ENCODE measurements at regions not wholly inside any gene's neighbourhood (a gene's known extent, or its start where the extent isn't known, plus 50 kb on each side); places are given as distances from the start of the nearest gene placed in this dataset.

DNA sequence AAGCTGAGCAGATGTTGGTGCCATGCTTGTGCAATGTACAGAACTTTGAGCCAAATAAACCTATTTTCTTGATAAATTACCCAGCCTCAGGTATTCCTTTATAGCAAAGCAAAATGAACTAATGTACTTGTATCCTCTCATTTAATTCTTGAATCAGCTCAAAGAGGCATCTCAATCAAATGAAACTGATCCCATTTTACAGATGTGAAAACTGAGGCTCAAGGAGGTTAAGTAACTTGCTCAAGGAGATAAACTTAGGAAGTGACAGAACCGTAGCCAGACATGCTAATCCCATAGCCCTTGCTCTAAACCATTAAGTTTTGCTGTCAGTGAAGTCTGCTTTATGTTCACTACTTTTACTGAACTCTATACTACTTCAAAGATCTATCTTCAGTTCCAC lies 467.0 kb upstream of the UBE2E3 start (continued):
- TF ChIP-seq, protein P1, sequence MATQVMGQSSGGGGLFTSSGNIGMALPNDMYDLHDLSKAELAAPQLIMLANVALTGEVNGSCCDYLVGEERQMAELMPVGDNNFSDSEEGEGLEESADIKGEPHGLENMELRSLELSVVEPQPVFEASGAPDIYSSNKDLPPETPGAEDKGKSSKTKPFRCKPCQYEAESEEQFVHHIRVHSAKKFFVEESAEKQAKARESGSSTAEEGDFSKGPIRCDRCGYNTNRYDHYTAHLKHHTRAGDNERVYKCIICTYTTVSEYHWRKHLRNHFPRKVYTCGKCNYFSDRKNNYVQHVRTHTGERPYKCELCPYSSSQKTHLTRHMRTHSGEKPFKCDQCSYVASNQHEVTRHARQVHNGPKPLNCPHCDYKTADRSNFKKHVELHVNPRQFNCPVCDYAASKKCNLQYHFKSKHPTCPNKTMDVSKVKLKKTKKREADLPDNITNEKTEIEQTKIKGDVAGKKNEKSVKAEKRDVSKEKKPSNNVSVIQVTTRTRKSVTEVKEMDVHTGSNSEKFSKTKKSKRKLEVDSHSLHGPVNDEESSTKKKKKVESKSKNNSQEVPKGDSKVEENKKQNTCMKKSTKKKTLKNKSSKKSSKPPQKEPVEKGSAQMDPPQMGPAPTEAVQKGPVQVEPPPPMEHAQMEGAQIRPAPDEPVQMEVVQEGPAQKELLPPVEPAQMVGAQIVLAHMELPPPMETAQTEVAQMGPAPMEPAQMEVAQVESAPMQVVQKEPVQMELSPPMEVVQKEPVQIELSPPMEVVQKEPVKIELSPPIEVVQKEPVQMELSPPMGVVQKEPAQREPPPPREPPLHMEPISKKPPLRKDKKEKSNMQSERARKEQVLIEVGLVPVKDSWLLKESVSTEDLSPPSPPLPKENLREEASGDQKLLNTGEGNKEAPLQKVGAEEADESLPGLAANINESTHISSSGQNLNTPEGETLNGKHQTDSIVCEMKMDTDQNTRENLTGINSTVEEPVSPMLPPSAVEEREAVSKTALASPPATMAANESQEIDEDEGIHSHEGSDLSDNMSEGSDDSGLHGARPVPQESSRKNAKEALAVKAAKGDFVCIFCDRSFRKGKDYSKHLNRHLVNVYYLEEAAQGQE (IDR thresholded peaks at IDR 0.05; ENCODE audit: low read depth) = no peak
- TF ChIP-seq POLR2AphosphoS5 (IDR thresholded peaks at IDR 0.05; ENCODE audit: low read depth, low read length) (no peak), RAD21 (IDR thresholded peaks at IDR 0.05; ENCODE audit: low read depth) (no peak), EGR1 (IDR thresholded peaks at IDR 0.05; ENCODE audit: low read depth) (no peak)

DNA sequence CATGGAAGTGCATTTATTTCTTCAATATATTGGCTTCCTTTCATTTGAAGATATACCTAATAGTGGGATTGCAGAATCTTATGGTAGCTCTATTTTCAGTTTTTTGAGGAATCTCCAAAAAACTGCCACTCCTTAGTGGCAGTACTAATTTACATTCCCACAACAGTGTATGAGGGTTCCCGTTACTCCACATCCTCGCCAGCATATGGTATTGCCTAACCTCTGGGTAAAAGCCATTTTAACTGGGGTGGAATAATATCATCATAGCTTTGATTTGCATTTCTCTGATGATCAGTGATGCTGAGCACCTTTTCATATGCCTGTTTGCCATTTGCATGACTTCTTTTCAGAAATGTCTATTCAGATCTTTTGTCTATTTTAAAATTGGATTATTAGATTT lies 471.9 kb upstream of the UBE2E3 start:
- no peaks in the 10 kb centered on the region for H3K4me1 ChIP-seq (ENCODE audit: control insufficient read depth in 1 of 2, insufficient read depth in 2 of 2, low read length in 2 of 2)
- H3K27ac ChIP-seq (ENCODE audit: low read depth, low read length) = no peak overlapping the region
- H3K4me3 ChIP-seq (replicated peaks in 1 of 2; ENCODE audit: low read depth in 1 of 2, low read length in 2 of 2) = no peak overlapping the region
- no peaks in the 10 kb centered on the region for H3K36me3 ChIP-seq (ENCODE audit: control insufficient read depth in 1 of 2, insufficient read depth in 2 of 2, low read length in 2 of 2)
- no peak for DNase-seq (ENCODE audit: low read depth, low spot score)
- ATAC-seq = no peak
- H3K79me2 ChIP-seq (ENCODE audit: insufficient read depth, low read length) = no peaks in the 10 kb centered on the region
- RAD21 ChIA-PET (ENCODE audit: low non-redundant PET in 1 of 2, low total read pairs in 2 of 2, uncharacterized antibody in 2 of 2, unreplicated experiment in 2 of 2) = no interaction called here
- intact Hi-C loops (cut with micrococcal nuclease) = no loop called here
- no peak overlapping the region for H2AFZ ChIP-seq (ENCODE audit: low read depth, low read length, poor library complexity, severe bottlenecking)
- POLR2A ChIA-PET = no interaction called here
- no peak overlapping the region for H3K9ac ChIP-seq (ENCODE audit: low read length)
- no peaks in the 10 kb centered on the region for H3K9me3 ChIP-seq (ENCODE audit: control insufficient read depth in 1 of 2, insufficient read depth in 1 of 2, low read depth in 1 of 2, low read length in 2 of 2)
- no peaks in the 10 kb centered on the region for H4K20me1 ChIP-seq (ENCODE audit: insufficient read depth)
- CTCF ChIA-PET = no interaction called here
- BruUV-seq (replicated peaks) = no TSS peak
- no peak overlapping the region for H3K4me2 ChIP-seq (ENCODE audit: low read length)
- no peaks in the 10 kb centered on the region; the same call in 1 of the 2 replicates for H3K9me2 ChIP-seq (ENCODE audit: insufficient read depth)
- no peaks in the 10 kb centered on the region for H3K27me3 ChIP-seq (ENCODE audit: insufficient read depth, low read length)
- TF ChIP-seq RAD21 (IDR thresholded peaks at IDR 0.05; ENCODE audit: low read depth) (no peak), EZH2phosphoT487 (IDR thresholded peaks at IDR 0.05; ENCODE audit: borderline replicate concordance) (no peak), TCF7L2 (IDR thresholded peaks at IDR 0.05; ENCODE audit: borderline replicate concordance, extremely low read depth, insufficient read depth, insufficient read length) (no peak), EZH2 (IDR thresholded peaks at IDR 0.05) (no peak), CBX3 (IDR thresholded peaks at IDR 0.05; ENCODE audit: low read depth) (no peak), POLR2AphosphoS5 (IDR thresholded peaks at IDR 0.05; ENCODE audit: low read depth, low read length) (no peak), SRF (IDR thresholded peaks at IDR 0.05; ENCODE audit: low read depth) (no peak), EGR1 (IDR thresholded peaks at IDR 0.05; ENCODE audit: low read depth) (no peak), POLR2A (IDR thresholded peaks at IDR 0.05; ENCODE audit: borderline replicate concordance, extremely low read depth, insufficient read depth, insufficient read length) (no peak)
- TF ChIP-seq, protein P2, sequence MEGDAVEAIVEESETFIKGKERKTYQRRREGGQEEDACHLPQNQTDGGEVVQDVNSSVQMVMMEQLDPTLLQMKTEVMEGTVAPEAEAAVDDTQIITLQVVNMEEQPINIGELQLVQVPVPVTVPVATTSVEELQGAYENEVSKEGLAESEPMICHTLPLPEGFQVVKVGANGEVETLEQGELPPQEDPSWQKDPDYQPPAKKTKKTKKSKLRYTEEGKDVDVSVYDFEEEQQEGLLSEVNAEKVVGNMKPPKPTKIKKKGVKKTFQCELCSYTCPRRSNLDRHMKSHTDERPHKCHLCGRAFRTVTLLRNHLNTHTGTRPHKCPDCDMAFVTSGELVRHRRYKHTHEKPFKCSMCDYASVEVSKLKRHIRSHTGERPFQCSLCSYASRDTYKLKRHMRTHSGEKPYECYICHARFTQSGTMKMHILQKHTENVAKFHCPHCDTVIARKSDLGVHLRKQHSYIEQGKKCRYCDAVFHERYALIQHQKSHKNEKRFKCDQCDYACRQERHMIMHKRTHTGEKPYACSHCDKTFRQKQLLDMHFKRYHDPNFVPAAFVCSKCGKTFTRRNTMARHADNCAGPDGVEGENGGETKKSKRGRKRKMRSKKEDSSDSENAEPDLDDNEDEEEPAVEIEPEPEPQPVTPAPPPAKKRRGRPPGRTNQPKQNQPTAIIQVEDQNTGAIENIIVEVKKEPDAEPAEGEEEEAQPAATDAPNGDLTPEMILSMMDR (IDR thresholded peaks at IDR 0.05 in 2 of 3, conservative IDR thresholded peaks at IDR 0.05 in 1 of 3; ENCODE audit: borderline replicate concordance in 1 of 3, insufficient read depth in 1 of 3, low read depth in 2 of 3, low read length in 2 of 3) = no peak
